HepG2 (cell line): ENCODE measurements at regions not wholly inside any gene's neighbourhood (a gene's known extent, or its start where the extent isn't known, plus 50 kb on each side); places are given as distances from the start of the nearest gene placed in this dataset.

Experiments
- ATAC-seq: fragments of 200-7000 bp; cut with Tn5 transposase; 3 replicates; pipeline ENCODE4 v1.9.1; 2020; ENCODE audit warnings: mild to moderate bottlenecking, moderate library complexity
- BruUV-seq: library from RNA; stranded (reverse); fragments of 400-500 nt; replicated peaks from 2 replicates; lab custom pipeline; 2021; lab: Mats Ljungman, UMichigan
- CTCF ChIA-PET: fragments of 300-600 bp; formaldehyde crosslinking; extraction: SDS; loops from one replicate; lab custom pipeline; 2021; ENCODE audit warnings: low total read pairs, inconsistent platforms, low intra/inter-chr PET ratio; lab: Yijun Ruan, JAX
- POLR2A ChIA-PET: fragments of 350-600 bp; sonication (Branson Sonifier 250); formaldehyde crosslinking; loops from one replicate; lab custom pipeline; 2020; ENCODE audit warnings: antibody characterized with exemption, inconsistent platforms; lab: Yijun Ruan, JAX
- DNase-seq: peaks from one replicate; pipeline ENCODE4 v3.0.0-alpha.2; 2015; ENCODE audit warnings: low spot score
- FAIRE-seq: peaks from 3 replicates; lab custom pipeline; 2011; peaks lifted over from hg19 to GRCh38; lab: Jason Lieb, UNC
- H2AFZ ChIP-seq: one replicate; pipeline ENCODE4 v1.6.1; 2011; ENCODE audit warnings: low read length, inconsistent platforms
- H3K27ac ChIP-seq: fragments of 300-600 bp; 3 replicates; pipeline ENCODE4 v1.8.0; 2011; ENCODE audit warnings: mixed run types, mild to moderate bottlenecking, mixed read lengths, low read length, inconsistent platforms; ENCODE audit not compliant: insufficient read depth; ENCODE audit errors: extremely low read length
- H3K27me3 ChIP-seq, 2 experiments: fragments of 200-600 bp in 1 of 2; 2 replicates in 1 of 2; 3 replicates in 1 of 2; pipeline versions ENCODE4 v1.6.0 to v1.8.0; 2011; ENCODE audit warnings: low read length in 2 of 2, mild to moderate bottlenecking in 2 of 2, moderate library complexity in 2 of 2, inconsistent platforms in 1 of 2; ENCODE audit not compliant: insufficient read depth in 2 of 2, control insufficient read depth in 1 of 2
- H3K36me3 ChIP-seq, 2 experiments: fragments of 200-600 bp in 1 of 2; replicated peaks in 1 of 2; 2 replicates in 1 of 2; 3 replicates in 1 of 2; pipeline versions ENCODE4 v1.5.1 to v1.8.0; 2011; ENCODE audit warnings: low read length in 2 of 2, inconsistent platforms in 1 of 2; ENCODE audit not compliant: insufficient read depth in 2 of 2, control insufficient read depth in 1 of 2
- H3K4me1 ChIP-seq: 2 replicates; pipeline ENCODE4 v1.5.1; 2012; ENCODE audit warnings: low read length, inconsistent platforms; ENCODE audit not compliant: insufficient read depth
- H3K4me2 ChIP-seq: 2 replicates; pipeline ENCODE4 v1.6.0; 2011; ENCODE audit warnings: low read depth, low read length, inconsistent platforms
- H3K4me3 ChIP-seq, 3 experiments: fragments of 200-600 bp in 1 of 3; sonication (generic), shearing (Covaris generic) in 1 of 3; replicated peaks in 1 of 3; 2 replicates each; pipeline ENCODE4 v1.5.1; 2011 to 2016; ENCODE audit warnings: low read length in 3 of 3, inconsistent platforms in 2 of 3, low read depth in 2 of 3, mild to moderate bottlenecking in 2 of 3, control low read depth in 1 of 3, mixed read lengths in 1 of 3; ENCODE audit not compliant: insufficient read depth in 1 of 3
- H3K79me2 ChIP-seq: one replicate; pipeline ENCODE4 v1.6.1; 2011; ENCODE audit warnings: low read length, inconsistent platforms; ENCODE audit not compliant: insufficient read depth
- H3K9ac ChIP-seq: 2 replicates; pipeline ENCODE4 v1.6.0; 2011; ENCODE audit warnings: mild to moderate bottlenecking, low read depth, low read length, inconsistent platforms; ENCODE audit not compliant: insufficient read depth
- H3K9me3 ChIP-seq: 2 replicates; pipeline ENCODE4 v1.5.1; 2012; ENCODE audit warnings: mild to moderate bottlenecking, low read length
- H4K20me1 ChIP-seq: 2 replicates; pipeline ENCODE4 v1.6.0; 2011; ENCODE audit warnings: inconsistent platforms, mild to moderate bottlenecking, low read length, moderate library complexity; ENCODE audit not compliant: insufficient read depth
- ELF1 ChIP-seq: sonication (generic); formaldehyde crosslinking; IDR thresholded peaks from 2 replicates; pipeline ENCODE4 v1.4.0; 2020; ENCODE audit warnings: missing genetic modification reagents
- IKZF4 ChIP-seq: sonication (generic); formaldehyde crosslinking; IDR thresholded peaks from 2 replicates; pipeline ENCODE4 v1.5.1; 2020; ENCODE audit warnings: borderline replicate concordance, mild to moderate bottlenecking, low read depth, missing genetic modification reagents; ENCODE audit errors: not compliant biosample characterization
- JUNB ChIP-seq: sonication (generic); formaldehyde crosslinking; IDR thresholded peaks from 2 replicates; pipeline ENCODE4 v1.8.0; 2022; ENCODE audit warnings: missing genetic modification reagents, mild to moderate bottlenecking, borderline replicate concordance
- RFX3 ChIP-seq: IDR thresholded peaks from 2 replicates; pipeline ENCODE4 v1.6.1; 2016; ENCODE audit warnings: missing biosample characterization, missing genetic modification reagents
- RFXAP ChIP-seq: sonication (generic); formaldehyde crosslinking; IDR thresholded peaks from 2 replicates; pipeline ENCODE4 v1.4.0; 2020; ENCODE audit warnings: missing genetic modification reagents, borderline replicate concordance
- SMAD9 ChIP-seq: sonication (generic); formaldehyde crosslinking; IDR thresholded peaks from 2 replicates; pipeline ENCODE4 v1.5.1; 2020; ENCODE audit warnings: mild to moderate bottlenecking, missing genetic modification reagents
- ZKSCAN1 ChIP-seq: fragments of 150-350 bp; IDR thresholded peaks from 2 replicates; pipeline ENCODE4 v1.6.1; 2014; ENCODE audit warnings: low read length
- ZKSCAN8 ChIP-seq: IDR thresholded peaks from 2 replicates; pipeline ENCODE4 v1.6.1; 2016; ENCODE audit warnings: borderline replicate concordance, missing genetic modification reagents, missing compliant biosample characterization
- ZNF160 ChIP-seq: sonication (generic); formaldehyde crosslinking; IDR thresholded peaks from 2 replicates; pipeline ENCODE4 v1.8.0; 2022; ENCODE audit warnings: mild to moderate bottlenecking, inconsistent platforms, missing genetic modification reagents
- ZNF235 ChIP-seq: sonication (generic); formaldehyde crosslinking; IDR thresholded peaks from 2 replicates; pipeline ENCODE4 v1.8.1; 2023; ENCODE audit warnings: mild to moderate bottlenecking, missing genetic modification reagents, borderline replicate concordance
- ZNF546 ChIP-seq: sonication (generic); formaldehyde crosslinking; conservative IDR thresholded peaks from 2 replicates; pipeline ENCODE4 v1.8.1; 2023; ENCODE audit warnings: mild to moderate bottlenecking, missing genetic modification reagents
- ZNF577 ChIP-seq: sonication (generic); formaldehyde crosslinking; IDR thresholded peaks from 2 replicates; pipeline ENCODE4 v1.4.0; 2020; ENCODE audit warnings: mild to moderate bottlenecking, low read depth, missing genetic modification reagents, borderline replicate concordance
- ZNF839 ChIP-seq: sonication (generic); formaldehyde crosslinking; IDR thresholded peaks from 2 replicates; pipeline ENCODE4 v1.4.0; 2020; ENCODE audit warnings: missing genetic modification reagents, mild to moderate bottlenecking, borderline replicate concordance
- WGBS: methylation state at CpG from one replicate; pipeline ENCODE4 v1.1.6; 2017; ENCODE audit warnings: low lambda C conversion rate; 5-methylcytosine and 5-hydroxymethylcytosine counted together
- in situ Hi-C: cut with HindIII; loops from 2 replicates; pipeline ENCODE4 v1.10.0; 2017; ENCODE audit warnings: low pct_unique_long_range_greater_than_20kb; ENCODE audit not compliant: extremely low pct_ligation_motif_present
- intact Hi-C: fragments of 100-400 bp; cut with micrococcal nuclease; formaldehyde crosslinking; loops from one replicate; pipeline ENCODE4 v1.10.0; 2022; ENCODE audit not compliant: unreplicated experiment
- TF ChIP-seq, protein P1 (sequence below), 2 experiments: sonication (generic) in 1 of 2; formaldehyde crosslinking in 1 of 2; IDR thresholded peaks; 2 replicates each; pipeline versions ENCODE4 v1.4.0 to v1.6.1; 2016 to 2020; ENCODE audit warnings: borderline replicate concordance in 1 of 2, low read depth in 1 of 2, mild to moderate bottlenecking in 1 of 2, missing genetic modification reagents in 1 of 2

DNA sequence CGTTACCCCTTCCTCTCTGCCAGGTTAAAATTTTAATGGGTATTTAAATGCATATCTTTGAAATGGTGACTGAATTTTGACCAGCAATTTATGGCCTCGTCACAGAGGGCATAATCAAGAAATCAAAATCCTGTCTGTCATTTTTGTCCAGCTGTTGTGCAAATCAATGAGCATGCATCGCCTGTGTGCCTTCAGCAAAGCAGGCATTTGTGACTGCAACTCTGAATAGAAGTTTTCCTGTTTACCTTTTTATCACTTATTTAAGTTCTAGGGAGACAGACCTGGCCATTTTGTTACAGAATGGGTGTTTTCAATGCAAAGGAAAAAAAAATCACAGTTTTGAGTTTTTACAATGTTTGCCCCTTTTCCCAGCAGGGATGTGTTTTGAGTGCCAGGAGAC lies 107.4 kb downstream of the PPM1A start:
- BruUV-seq: no TSS peak
- intact Hi-C loops: no loop called here
- no peak overlapping the region for H3K4me3 ChIP-seq
- H3K9ac ChIP-seq: no peak overlapping the region
- no peaks in the 10 kb centered on the region for H4K20me1 ChIP-seq
- ChIA-PET POLR2A (no interaction called here), CTCF (no interaction called here)
- DNase-seq (no peak), FAIRE-seq (no peak), ATAC-seq (no peak)
- no peak overlapping the region for H3K4me2 ChIP-seq
- no peaks in the 10 kb centered on the region for H3K4me1 ChIP-seq
- 0% methylated on average over 3 of the region's 3 CpGs for WGBS
- H3K27ac ChIP-seq: no peak overlapping the region
- in situ Hi-C loops: no loop called here
- TF ChIP-seq ZNF546 (CRISPR knock-in tag) (no peak), RFX3 (CRISPR knock-in tag) (no peak), ZNF160 (CRISPR knock-in tag) (no peak), SMAD9 (no peak), JUNB (CRISPR knock-in tag) (no peak), ZNF577 (CRISPR knock-in tag) (no peak), ZKSCAN8 (CRISPR knock-in tag) (no peak), ELF1 (CRISPR knock-in tag) (no peak)
- H3K79me2 ChIP-seq: no peaks in the 10 kb centered on the region
- H2AFZ ChIP-seq: no peak overlapping the region
- no peaks in the 10 kb centered on the region for H3K9me3 ChIP-seq
- H3K36me3 ChIP-seq: no peaks in the 10 kb centered on the region
- 0 out of 5 replicates have a peak, but pooled peaks cover 0 to 3% of the 10 kb centered on the region in 2 experiments for H3K27me3 ChIP-seq

DNA sequence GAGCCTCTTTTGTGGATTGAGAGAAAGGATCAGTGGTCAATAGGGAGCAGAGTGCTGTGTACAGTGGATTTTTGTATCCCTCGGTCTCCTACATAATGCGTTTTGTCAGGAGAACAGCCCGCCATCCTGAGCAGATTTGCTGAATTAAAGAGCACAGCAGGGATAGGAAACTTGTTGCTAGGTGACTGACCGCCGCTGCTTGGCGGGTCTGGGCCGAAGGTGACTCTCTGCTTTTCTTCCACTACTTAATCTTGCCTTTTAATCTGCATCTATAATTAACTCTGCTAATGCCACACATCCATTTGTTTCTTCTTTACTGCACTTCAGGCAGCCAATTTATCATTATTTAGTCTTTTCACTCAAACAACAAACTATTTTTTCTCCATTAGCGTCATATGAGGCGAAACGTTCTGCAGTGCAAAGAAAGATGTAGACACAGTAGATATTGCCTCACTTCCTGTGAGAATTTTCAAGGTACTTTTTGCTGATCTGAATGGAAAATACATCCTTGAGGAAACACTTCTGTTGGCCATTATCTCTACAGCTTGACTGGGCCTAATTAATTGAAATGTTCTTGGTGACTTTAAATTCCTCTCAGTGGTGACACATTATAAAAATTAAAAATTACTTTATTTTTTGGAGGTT lies 108.0 kb downstream of the PPM1A start:
- CTCF ChIA-PET: no interaction called here
- 0 out of 5 replicates have a peak, but pooled peaks cover 0 to 3% of the 10 kb centered on the region in 2 experiments for H3K27me3 ChIP-seq
- H2AFZ ChIP-seq: no peak overlapping the region
- in situ Hi-C loops (no loop called here), intact Hi-C loops (no loop called here)
- no peak overlapping the region for H3K9ac ChIP-seq
- H3K9me3 ChIP-seq: no peaks in the 10 kb centered on the region
- FAIRE-seq (no peak), ATAC-seq (no peak), DNase-seq (no peak)
- POLR2A ChIA-PET: no interaction called here
- H3K4me2 ChIP-seq: no peak overlapping the region
- no peak overlapping the region for H3K4me3 ChIP-seq
- 23% methylated on average over 9 of the region's 10 CpGs for WGBS
- no peaks in the 10 kb centered on the region for H3K79me2 ChIP-seq
- no peaks in the 10 kb centered on the region for H4K20me1 ChIP-seq
- H3K27ac ChIP-seq: no peak overlapping the region
- H3K36me3 ChIP-seq: no peaks in the 10 kb centered on the region
- no peaks in the 10 kb centered on the region for H3K4me1 ChIP-seq
- no TSS peak for BruUV-seq
- TF ChIP-seq ZKSCAN1: no peak
- TF ChIP-seq ZNF839: no peak
- TF ChIP-seq, protein P1, sequence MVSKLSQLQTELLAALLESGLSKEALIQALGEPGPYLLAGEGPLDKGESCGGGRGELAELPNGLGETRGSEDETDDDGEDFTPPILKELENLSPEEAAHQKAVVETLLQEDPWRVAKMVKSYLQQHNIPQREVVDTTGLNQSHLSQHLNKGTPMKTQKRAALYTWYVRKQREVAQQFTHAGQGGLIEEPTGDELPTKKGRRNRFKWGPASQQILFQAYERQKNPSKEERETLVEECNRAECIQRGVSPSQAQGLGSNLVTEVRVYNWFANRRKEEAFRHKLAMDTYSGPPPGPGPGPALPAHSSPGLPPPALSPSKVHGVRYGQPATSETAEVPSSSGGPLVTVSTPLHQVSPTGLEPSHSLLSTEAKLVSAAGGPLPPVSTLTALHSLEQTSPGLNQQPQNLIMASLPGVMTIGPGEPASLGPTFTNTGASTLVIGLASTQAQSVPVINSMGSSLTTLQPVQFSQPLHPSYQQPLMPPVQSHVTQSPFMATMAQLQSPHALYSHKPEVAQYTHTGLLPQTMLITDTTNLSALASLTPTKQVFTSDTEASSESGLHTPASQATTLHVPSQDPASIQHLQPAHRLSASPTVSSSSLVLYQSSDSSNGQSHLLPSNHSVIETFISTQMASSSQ (IDR thresholded peaks at IDR 0.05; ENCODE audit: low read depth): no peak
- TF ChIP-seq, protein P1 (CRISPR knock-in tag; IDR thresholded peaks at IDR 0.05; ENCODE audit: borderline replicate concordance): no peak
- no peak for TF ChIP-seq RFXAP (CRISPR knock-in tag)
- TF ChIP-seq ZNF235: no peak
- TF ChIP-seq IKZF4 (CRISPR knock-in tag): no peak
